DND-41 (cell line): ENCODE measurements at regions not wholly inside any gene's neighbourhood (a gene's known extent, or its start where the extent isn't known, plus 50 kb on each side); places are given as distances from the start of the nearest gene placed in this dataset.
"Not testable (repeated sequence)": the region's sequence is repeated elsewhere in the genome, so short reads cannot be mapped to it uniquely, and the experiment has no call there.

Experiments used
- ATAC-seq: fragments of 200-7000 bp; cut with Tn5 transposase; 3 replicates; pipeline ENCODE4 v1.9.1; 2021; ENCODE audit warnings: low read depth; ENCODE audit not compliant: insufficient read depth
- DNase-seq: peaks from one replicate; pipeline ENCODE4 v3.0.0-alpha.2; 2020
- H2AFZ ChIP-seq: 2 replicates; pipeline ENCODE4 v1.6.0; 2012; ENCODE audit warnings: low read depth, low read length
- H3K27ac ChIP-seq: 2 replicates; pipeline ENCODE4 v1.5.1; 2012; ENCODE audit warnings: low read length, inconsistent platforms
- H3K27me3 ChIP-seq: fragments of 200-600 bp; sonication (generic); 2 replicates; pipeline ENCODE4 v1.6.0; 2012; ENCODE audit warnings: low read length, mild to moderate bottlenecking, inconsistent platforms; ENCODE audit not compliant: insufficient read depth, poor library complexity
- H3K36me3 ChIP-seq: 2 replicates; pipeline ENCODE4 v1.5.1; 2012; ENCODE audit warnings: low read length, inconsistent platforms; ENCODE audit not compliant: insufficient read depth
- H3K4me1 ChIP-seq: 2 replicates; pipeline ENCODE4 v1.5.1; 2012; ENCODE audit warnings: mild to moderate bottlenecking, low read length; ENCODE audit not compliant: insufficient read depth
- H3K4me2 ChIP-seq: 2 replicates; pipeline ENCODE4 v1.6.0; 2012; ENCODE audit warnings: mild to moderate bottlenecking, moderate library complexity, low read length, inconsistent platforms; ENCODE audit not compliant: insufficient read depth
- H3K4me3 ChIP-seq, 2 experiments: fragments of 200-600 bp in 1 of 2; shearing (Covaris generic) in 1 of 2; 2 replicates each; pipeline ENCODE4 v1.5.1; 2012 to 2016; ENCODE audit warnings: inconsistent platforms in 2 of 2, low read length in 2 of 2, mild to moderate bottlenecking in 2 of 2, low read depth in 1 of 2, moderate library complexity in 1 of 2
- H3K79me2 ChIP-seq: 2 replicates; pipeline ENCODE4 v1.6.0; 2012; ENCODE audit warnings: low read length, inconsistent platforms; ENCODE audit not compliant: insufficient read depth
- H3K9ac ChIP-seq: 2 replicates; pipeline ENCODE4 v1.6.0; 2012; ENCODE audit warnings: low read depth, mild to moderate bottlenecking, inconsistent platforms, low read length, moderate library complexity
- H3K9me3 ChIP-seq: 2 replicates; pipeline ENCODE4 v1.5.1; 2012; ENCODE audit warnings: low read length, moderate library complexity, mild to moderate bottlenecking, inconsistent platforms; ENCODE audit not compliant: insufficient read depth, severe bottlenecking
- H4K20me1 ChIP-seq: 2 replicates; pipeline ENCODE4 v1.6.0; 2012; ENCODE audit warnings: low read length; ENCODE audit not compliant: insufficient read depth
- CTCF ChIP-seq: IDR thresholded peaks from 2 replicates; pipeline ENCODE4 v1.5.1; 2012; ENCODE audit warnings: borderline replicate concordance, low read length, moderate library complexity, mild to moderate bottlenecking; ENCODE audit not compliant: poor library complexity, severe bottlenecking; ENCODE audit errors: extremely low read depth
- EZH2 ChIP-seq: IDR thresholded peaks from 3 replicates; pipeline ENCODE4 v1.6.1; 2012; ENCODE audit warnings: borderline replicate concordance, low read depth, mild to moderate bottlenecking, moderate library complexity, low read length, inconsistent platforms; ENCODE audit not compliant: severe bottlenecking

GRCh38 chr11:80718611-80719291 is 1277.9 kb upstream of the TENM4 start:
- H3K27me3 ChIP-seq = no peaks in the 10 kb centered on the region
- no peaks in the 10 kb centered on the region for H3K36me3 ChIP-seq
- no peaks in the 10 kb centered on the region for H4K20me1 ChIP-seq
- no peaks in the 10 kb centered on the region for H3K79me2 ChIP-seq
- TF ChIP-seq EZH2 (no peak), CTCF (no peak)
- no peaks in the 10 kb centered on the region for H3K9me3 ChIP-seq
- H3K27ac ChIP-seq = no peak overlapping the region
- H3K9ac ChIP-seq = no peak overlapping the region
- no peak overlapping the region for H3K4me2 ChIP-seq
- H3K4me1 ChIP-seq = no peaks in the 10 kb centered on the region
- no peak overlapping the region for H2AFZ ChIP-seq
- no peak for DNase-seq
- H3K4me3 ChIP-seq = no peak overlapping the region
- no peak for ATAC-seq

- Histone ChIP-seq H3K9me3 (no peaks in the 10 kb centered on the region), H3K27ac (no peak overlapping the region), H3K27me3 (no peaks in the 10 kb centered on the region), H3K9ac (no peak overlapping the region), H3K4me1 (no peaks in the 10 kb centered on the region), H4K20me1 (no peaks in the 10 kb centered on the region), H3K36me3 (no peaks in the 10 kb centered on the region), H3K4me2 (no peak overlapping the region), H3K79me2 (no peaks in the 10 kb centered on the region), H2AFZ (no peak overlapping the region), H3K4me3 (no peak overlapping the region)
- no peak for DNase-seq
- ATAC-seq = no peak
- TF ChIP-seq CTCF = no peak
Observed at GRCh38 chr11:80702264-80702663, 1261.4 kb upstream of the TENM4 start.

GRCh38 chr11:80700386-80700785 is 1259.6 kb upstream of the TENM4 start:
- DNase-seq (no peak), ATAC-seq (no peak)
- no peaks in the 10 kb centered on the region for H4K20me1 ChIP-seq
- H3K27me3 ChIP-seq = no peaks in the 10 kb centered on the region
- H3K36me3 ChIP-seq = no peaks in the 10 kb centered on the region
- no peaks in the 10 kb centered on the region for H3K9me3 ChIP-seq
- no peak overlapping the region for H3K4me3 ChIP-seq
- no peak overlapping the region for H3K9ac ChIP-seq
- H2AFZ ChIP-seq = no peak overlapping the region
- no peaks in the 10 kb centered on the region for H3K79me2 ChIP-seq
- H3K27ac ChIP-seq = no peak overlapping the region
- H3K4me1 ChIP-seq = no peaks in the 10 kb centered on the region
- no peak overlapping the region for H3K4me2 ChIP-seq
- TF ChIP-seq CTCF (no peak), EZH2 (no peak)

- not testable (repeated sequence) for H4K20me1 ChIP-seq, H3K9ac ChIP-seq, H3K4me3 ChIP-seq, H3K79me2 ChIP-seq, H2AFZ ChIP-seq, H3K4me2 ChIP-seq, H3K27me3 ChIP-seq, DNase-seq, H3K27ac ChIP-seq, H3K9me3 ChIP-seq, H3K36me3 ChIP-seq, H3K4me1 ChIP-seq, ATAC-seq
Observed at GRCh38 chr11:80699406-80700177, 1258.8 kb upstream of the TENM4 start.
